K562 (cell line): ENCODE measurements at regions not wholly inside any gene's neighbourhood (a gene's known extent, or its start where the extent isn't known, plus 50 kb on each side); places are given as distances from the start of the nearest gene placed in this dataset.

Experiments
- ATAC-seq: fragments of 200-7000 bp; cut with Tn5 transposase; 3 replicates; pipeline ENCODE4 v1.9.1; 2020; ENCODE audit warnings: moderate library complexity
- BruUV-seq: library from RNA; stranded (reverse); fragments of 400-500 nt; replicated peaks from 2 replicates; lab custom pipeline; 2021; lab: Mats Ljungman, UMichigan
- CTCF ChIA-PET: fragments of 300-600 bp; formaldehyde crosslinking; extraction: SDS; loops from one replicate; lab custom pipeline; 2021; ENCODE audit warnings: low intra/inter-chr PET ratio; lab: Yijun Ruan, JAX
- POLR2A ChIA-PET: fragments of 300-600, 350-650 bp; sonication (Branson Sonifier 250); formaldehyde crosslinking; extraction: SDS; loops from one replicate; lab custom pipeline; 2021; ENCODE audit warnings: antibody characterized with exemption, inconsistent platforms; lab: Yijun Ruan, JAX
- DNase-seq, 4 experiments: peaks; one replicate each; pipeline versions ENCODE4 v3.0.0 to v3.0.0-alpha.2; 2011 to 2018; ENCODE audit warnings: low spot score in 3 of 4, mixed read lengths in 3 of 4; ENCODE audit errors: extremely low read depth in 1 of 4
- FAIRE-seq: peaks from 2 replicates; lab custom pipeline; 2011; peaks lifted over from hg19 to GRCh38; lab: Jason Lieb, UNC
- H2AFZ ChIP-seq: 2 replicates; pipeline ENCODE4 v1.6.0; 2011; ENCODE audit warnings: low read depth, low read length, control low read depth, inconsistent platforms
- H3K27ac ChIP-seq: fragments of 200-600 bp; 3 replicates; pipeline ENCODE4 v1.8.0; 2011; ENCODE audit warnings: low read depth, mild to moderate bottlenecking, control low read depth, inconsistent platforms, low read length, moderate library complexity, mixed read lengths; ENCODE audit errors: extremely low read depth
- H3K27me3 ChIP-seq, 2 experiments: fragments of 300-600 bp in 1 of 2; 2 replicates in 1 of 2; 3 replicates in 1 of 2; pipeline versions ENCODE4 v1.6.0 to v1.8.0; 2011; ENCODE audit warnings: inconsistent platforms in 2 of 2, low read length in 2 of 2, mild to moderate bottlenecking in 1 of 2, mixed read lengths in 1 of 2, moderate library complexity in 1 of 2; ENCODE audit not compliant: control insufficient read depth in 2 of 2, insufficient read depth in 2 of 2
- H3K36me3 ChIP-seq: fragments of 300-600 bp; 3 replicates; pipeline ENCODE4 v1.8.0; 2011; ENCODE audit warnings: mild to moderate bottlenecking, low read length, inconsistent platforms; ENCODE audit not compliant: control insufficient read depth, insufficient read depth
- H3K4me1 ChIP-seq, 2 experiments: fragments of 200-600 bp in 1 of 2; replicated peaks in 1 of 2; 2 replicates in 1 of 2; 3 replicates in 1 of 2; pipeline versions ENCODE4 v1.5.1 to v1.8.0; 2011; ENCODE audit warnings: inconsistent platforms in 2 of 2, low read length in 2 of 2, mild to moderate bottlenecking in 1 of 2, mixed read lengths in 1 of 2, moderate library complexity in 1 of 2; ENCODE audit not compliant: control insufficient read depth in 2 of 2, insufficient read depth in 2 of 2
- H3K4me2 ChIP-seq: 2 replicates; pipeline ENCODE4 v1.6.1; 2011; ENCODE audit warnings: low read length, control low read depth, inconsistent platforms, mixed read lengths; ENCODE audit not compliant: insufficient read depth
- H3K4me3 ChIP-seq: fragments of 200-600 bp; sonication (generic), shearing (Covaris generic); 2 replicates; pipeline ENCODE4 v1.5.1; 2016; ENCODE audit warnings: control low read depth, inconsistent platforms
- H3K79me2 ChIP-seq: fragments of 200-600 bp; 3 replicates; pipeline ENCODE4 v1.8.0; 2011; ENCODE audit warnings: low read length, inconsistent platforms; ENCODE audit not compliant: control insufficient read depth, insufficient read depth
- H3K9ac ChIP-seq, 2 experiments: 2 replicates each; pipeline versions ENCODE4 v1.6.0 to v1.6.1; 2011; ENCODE audit warnings: low read depth in 2 of 2, low read length in 2 of 2, control low read depth in 1 of 2, inconsistent platforms in 1 of 2, mild to moderate bottlenecking in 1 of 2, mixed read lengths in 1 of 2; ENCODE audit not compliant: insufficient read depth in 1 of 2
- H3K9me1 ChIP-seq: one replicate; pipeline ENCODE4 v1.6.0; 2011; ENCODE audit warnings: inconsistent platforms, mild to moderate bottlenecking, low read length, moderate library complexity; ENCODE audit not compliant: control insufficient read depth, insufficient read depth
- H3K9me3 ChIP-seq: replicated peaks from 2 replicates; pipeline ENCODE4 v1.5.1; 2011; ENCODE audit warnings: low read depth, low read length, inconsistent platforms; ENCODE audit not compliant: control insufficient read depth, insufficient read depth
- H4K20me1 ChIP-seq: replicated peaks from 2 replicates; pipeline ENCODE4 v1.6.1; 2011; ENCODE audit warnings: low read length, inconsistent platforms, mixed read lengths; ENCODE audit not compliant: control insufficient read depth, insufficient read depth
- AFF4 ChIP-seq: sonication (generic); formaldehyde crosslinking; IDR thresholded peaks from 2 replicates; pipeline ENCODE4 v1.8.0; 2023; ENCODE audit warnings: mild to moderate bottlenecking, missing genetic modification reagents
- CHAMP1 ChIP-seq: fragments of 450-650 bp; IDR thresholded peaks from 2 replicates; pipeline ENCODE4 v1.6.1; 2016; ENCODE audit warnings: mild to moderate bottlenecking
- DIDO1 ChIP-seq: fragments of 450-650 bp; IDR thresholded peaks from 2 replicates; pipeline ENCODE4 v1.6.1; 2016; ENCODE audit warnings: low read depth, missing biosample characterization, missing genetic modification characterization
- FOXO4 ChIP-seq: fragments of 450-650 bp; formaldehyde crosslinking; IDR thresholded peaks from 2 replicates; pipeline ENCODE4 v1.4.0; 2020; ENCODE audit warnings: mild to moderate bottlenecking, moderate library complexity
- ILF3 ChIP-seq: fragments of 450-650 bp; IDR thresholded peaks from 2 replicates; pipeline ENCODE4 v1.6.1; 2018; ENCODE audit warnings: antibody characterized with exemption, mild to moderate bottlenecking, moderate library complexity, borderline replicate concordance
- L3MBTL2 ChIP-seq: fragments of 450-650 bp; IDR thresholded peaks from 2 replicates; pipeline ENCODE4 v1.6.1; 2016; ENCODE audit warnings: mild to moderate bottlenecking, moderate library complexity
- TCFL5 ChIP-seq: fragments of 250-450 bp; sonication (Bioruptor Pico); conservative IDR thresholded peaks from 2 replicates; pipeline ENCODE4 v1.6.1; 2021; ENCODE audit warnings: mild to moderate bottlenecking, moderate library complexity, matching md5 sums
- ZBTB34 ChIP-seq: fragments of 250-450 bp; sonication (Bioruptor Pico); IDR thresholded peaks from 2 replicates; pipeline ENCODE4 v1.8.0; 2021; ENCODE audit warnings: mild to moderate bottlenecking, moderate library complexity
- ZHX1 ChIP-seq: fragments of 150-350 bp; conservative IDR thresholded peaks from 2 replicates; pipeline ENCODE4 v1.6.1; 2014; ENCODE audit warnings: low read length
- ZNF324 ChIP-seq: fragments of 250-450 bp; sonication (Bioruptor Pico); IDR thresholded peaks from 2 replicates; pipeline ENCODE4 v1.4.0; 2020; ENCODE audit warnings: mild to moderate bottlenecking
- WGBS: fragments of 100-300 bp; shearing (Covaris generic); methylation state at CpG from one replicate; pipeline ENCODE4 v1.1.6; 2016; ENCODE audit warnings: low coverage, mixed read lengths; ENCODE audit not compliant: insufficient coverage; ENCODE audit errors: missing lambda C conversion rate; 5-methylcytosine and 5-hydroxymethylcytosine counted together
- in situ Hi-C: fragments of 300-500 bp; cut with MboI; formaldehyde crosslinking; loops from 4 replicates; pipeline ENCODE4 v1.15.0; 2018; ENCODE audit warnings: inconsistent platforms, mixed read lengths
- intact Hi-C: fragments of 100-400 bp; cut with micrococcal nuclease; formaldehyde crosslinking; loops from 2 replicates; pipeline ENCODE4 v1.14.2; 2022

- intact Hi-C loops: no loop called here
- FAIRE-seq (no peak), DNase-seq (no peak), ATAC-seq (no peak)
- Histone ChIP-seq H4K20me1 (no peaks in the 10 kb centered on the region), H2AFZ (no peak overlapping the region), H3K4me3 (no peak overlapping the region), H3K36me3 (no peaks in the 10 kb centered on the region), H3K27ac (no peak overlapping the region), H3K9me3 (no peaks in the 10 kb centered on the region), H3K4me2 (no peak overlapping the region), H3K27me3 (no peaks in the 10 kb centered on the region), H3K4me1 (no peaks in the 10 kb centered on the region), H3K9ac (no peak overlapping the region), H3K9me1 (no peaks in the 10 kb centered on the region), H3K79me2 (no peaks in the 10 kb centered on the region)
- in situ Hi-C loops: no loop called here
- ChIA-PET POLR2A (interaction anchor here (0.7 kb wide), 1 partner anchor 91 kb away, joined by 3 read pairs; no protein-coding TSS in a partner anchor), CTCF (no interaction called here)
- no TSS peak for BruUV-seq
- WGBS: 40% methylated on average over 1 of the region's 1 CpG
- TF ChIP-seq ZHX1 (no peak), ILF3 (no peak), DIDO1 (tag) (no peak), CHAMP1 (no peak), ZBTB34 (no peak), AFF4 (CRISPR knock-in tag) (no peak), TCFL5 (CRISPR knock-in tag) (no peak), L3MBTL2 (no peak), FOXO4 (no peak), ZNF324 (CRISPR knock-in tag) (no peak)
These were observed 277.6 kb upstream of the PLEKHG7 start for GRCh38 chr12:92425165-92425564.
